Ovary (tissue), 3 donors: ENCODE measurements at regions not wholly inside any gene's neighbourhood (a gene's known extent, or its start where the extent isn't known, plus 50 kb on each side); places are given as distances from the start of the nearest gene placed in this dataset.

Experiments used
- POLR2A ChIP-seq: fragments of 450-650 bp; IDR thresholded peaks from one replicate; pipeline ENCODE4 v1.6.1; 2017; ENCODE audit warnings: antibody characterized with exemption, mild to moderate bottlenecking, moderate library complexity
- TF ChIP-seq, protein P1 (sequence below), 3 donors: fragments of 450-650 bp in 2 of 3; fragments of 200-600 bp in 1 of 3; IDR thresholded peaks; one replicate each; pipeline versions ENCODE4 v1.5.1 to v1.8.0; 2016 to 2022; ENCODE audit warnings: antibody characterized with exemption in 3 of 3, mild to moderate bottlenecking in 1 of 3
- donor health status: DM: no; HTN: no; CAD: no.

GRCh38 chr18:77990131-77990530, 740.5 kb downstream of the GALR1 start:
- TF ChIP-seq, protein P1, sequence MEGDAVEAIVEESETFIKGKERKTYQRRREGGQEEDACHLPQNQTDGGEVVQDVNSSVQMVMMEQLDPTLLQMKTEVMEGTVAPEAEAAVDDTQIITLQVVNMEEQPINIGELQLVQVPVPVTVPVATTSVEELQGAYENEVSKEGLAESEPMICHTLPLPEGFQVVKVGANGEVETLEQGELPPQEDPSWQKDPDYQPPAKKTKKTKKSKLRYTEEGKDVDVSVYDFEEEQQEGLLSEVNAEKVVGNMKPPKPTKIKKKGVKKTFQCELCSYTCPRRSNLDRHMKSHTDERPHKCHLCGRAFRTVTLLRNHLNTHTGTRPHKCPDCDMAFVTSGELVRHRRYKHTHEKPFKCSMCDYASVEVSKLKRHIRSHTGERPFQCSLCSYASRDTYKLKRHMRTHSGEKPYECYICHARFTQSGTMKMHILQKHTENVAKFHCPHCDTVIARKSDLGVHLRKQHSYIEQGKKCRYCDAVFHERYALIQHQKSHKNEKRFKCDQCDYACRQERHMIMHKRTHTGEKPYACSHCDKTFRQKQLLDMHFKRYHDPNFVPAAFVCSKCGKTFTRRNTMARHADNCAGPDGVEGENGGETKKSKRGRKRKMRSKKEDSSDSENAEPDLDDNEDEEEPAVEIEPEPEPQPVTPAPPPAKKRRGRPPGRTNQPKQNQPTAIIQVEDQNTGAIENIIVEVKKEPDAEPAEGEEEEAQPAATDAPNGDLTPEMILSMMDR (IDR thresholded peaks at IDR 0.05): no peak
- no peak for TF ChIP-seq POLR2A
